H9 (cell line): ENCODE measurements at regions not wholly inside any gene's neighbourhood (a gene's known extent, or its start where the extent isn't known, plus 50 kb on each side); places are given as distances from the start of the nearest gene placed in this dataset.

Experiments used
- DNase-seq: peaks from one replicate; pipeline ENCODE4 v3.0.0-alpha.2; 2017
- H2AFZ ChIP-seq: one replicate; pipeline ENCODE4 v1.6.1; 2013; ENCODE audit warnings: mild to moderate bottlenecking, low read length, control low read depth, moderate library complexity
- H2AK5ac ChIP-seq: 2 replicates; pipeline ENCODE4 v1.6.1; 2013; ENCODE audit warnings: low read length, control low read depth, mixed read lengths; ENCODE audit not compliant: insufficient read length
- H2BK120ac ChIP-seq: one replicate; pipeline ENCODE4 v1.6.1; 2013; ENCODE audit warnings: low read depth, mild to moderate bottlenecking, low read length, control low read depth, inconsistent platforms; ENCODE audit not compliant: poor library complexity, severe bottlenecking
- H2BK12ac ChIP-seq: 2 replicates; pipeline ENCODE4 v1.6.1; 2013; ENCODE audit warnings: low read length, control low read depth, mixed read lengths, low read depth; ENCODE audit not compliant: insufficient read length
- H2BK15ac ChIP-seq: 2 replicates; pipeline ENCODE4 v1.6.1; 2013; ENCODE audit warnings: low read depth, low read length, control low read depth
- H2BK20ac ChIP-seq: one replicate; pipeline ENCODE4 v1.6.1; 2013; ENCODE audit warnings: low read depth, mild to moderate bottlenecking, low read length, control low read depth, inconsistent platforms; ENCODE audit not compliant: poor library complexity, severe bottlenecking
- H2BK5ac ChIP-seq: 2 replicates; pipeline ENCODE4 v1.6.1; 2013; ENCODE audit warnings: low read length, control low read depth, mixed read lengths; ENCODE audit not compliant: insufficient read length
- H3K14ac ChIP-seq: 2 replicates; pipeline ENCODE4 v1.6.1; 2013; ENCODE audit warnings: low read length, control low read depth; ENCODE audit not compliant: insufficient read depth
- H3K18ac ChIP-seq: 2 replicates; pipeline ENCODE4 v1.6.1; 2013; ENCODE audit warnings: low read depth, mild to moderate bottlenecking, mixed read lengths, low read length, control low read depth; ENCODE audit not compliant: insufficient read length
- H3K23ac ChIP-seq: 2 replicates; pipeline ENCODE4 v1.6.1; 2013; ENCODE audit warnings: low read length, control low read depth, mixed read lengths, low read depth; ENCODE audit not compliant: insufficient read length
- H3K23me2 ChIP-seq: 2 replicates; pipeline ENCODE4 v1.6.1; 2013; ENCODE audit warnings: low read depth, mild to moderate bottlenecking, mixed read lengths, low read length, control low read depth; ENCODE audit not compliant: insufficient read length, poor library complexity, severe bottlenecking
- H3K27ac ChIP-seq: 2 replicates; pipeline ENCODE4 v1.5.1; 2013; ENCODE audit warnings: low read length, control low read depth, mixed read lengths, low read depth; ENCODE audit not compliant: insufficient read length
- H3K27me3 ChIP-seq: 2 replicates; pipeline ENCODE4 v1.6.1; 2013; ENCODE audit warnings: low read length, control low read depth, inconsistent platforms; ENCODE audit not compliant: insufficient read depth
- H3K4ac ChIP-seq: 2 replicates; pipeline ENCODE4 v1.6.1; 2013; ENCODE audit warnings: low read depth, mild to moderate bottlenecking, control low read depth, inconsistent platforms, low read length, moderate library complexity
- H3K4me1 ChIP-seq: 2 replicates; pipeline ENCODE4 v1.6.1; 2013; ENCODE audit warnings: low read length, control low read depth, inconsistent platforms; ENCODE audit not compliant: insufficient read depth
- H3K4me2 ChIP-seq: 2 replicates; pipeline ENCODE4 v1.6.1; 2013; ENCODE audit warnings: low read length, control low read depth, mixed read lengths; ENCODE audit not compliant: insufficient read length, insufficient read depth
- H3K56ac ChIP-seq: 2 replicates; pipeline ENCODE4 v1.6.1; 2013; ENCODE audit warnings: low read depth, mild to moderate bottlenecking, mixed read lengths, low read length, control low read depth; ENCODE audit not compliant: insufficient read length
- H3K79me1 ChIP-seq: 2 replicates; pipeline ENCODE4 v1.6.1; 2013; ENCODE audit warnings: low read depth, mild to moderate bottlenecking, moderate library complexity, low read length, control low read depth, inconsistent platforms; ENCODE audit not compliant: insufficient read depth, poor library complexity, severe bottlenecking
- H3K79me2 ChIP-seq: 2 replicates; pipeline ENCODE4 v1.6.1; 2013; ENCODE audit warnings: low read length, control low read depth, inconsistent platforms; ENCODE audit not compliant: insufficient read depth
- H3K9ac ChIP-seq: 2 replicates; pipeline ENCODE4 v1.6.1; 2013; ENCODE audit warnings: low read length, control low read depth, mixed read lengths; ENCODE audit not compliant: insufficient read length; ENCODE audit errors: extremely low read depth
- H3K9me3 ChIP-seq: one replicate; pipeline ENCODE4 v1.6.1; 2013; ENCODE audit warnings: low read depth, low read length, inconsistent platforms; ENCODE audit not compliant: control insufficient read depth
- H3T11ph ChIP-seq: one replicate; pipeline ENCODE4 v1.6.1; 2013; ENCODE audit warnings: mild to moderate bottlenecking, low read length, control low read depth, inconsistent platforms
- H4K20me1 ChIP-seq: one replicate; pipeline ENCODE4 v1.6.1; 2013; ENCODE audit not compliant: control insufficient read depth, insufficient read length, insufficient read depth
- H4K5ac ChIP-seq: 2 replicates; pipeline ENCODE4 v1.6.1; 2013; ENCODE audit warnings: low read depth, mild to moderate bottlenecking, mixed read lengths, low read length, control low read depth; ENCODE audit not compliant: insufficient read length
- H4K8ac ChIP-seq: replicated peaks from 2 replicates; pipeline ENCODE4 v1.6.1; 2013; ENCODE audit warnings: low read length, control low read depth, mixed read lengths, low read depth; ENCODE audit not compliant: insufficient read length
- H4K91ac ChIP-seq: 2 replicates; pipeline ENCODE4 v1.6.1; 2013; ENCODE audit warnings: low read depth, mild to moderate bottlenecking, moderate library complexity, mixed read lengths, low read length, control low read depth; ENCODE audit not compliant: insufficient read length
- H3K27ac Mint-ChIP-seq, 3 experiments: 2 replicates in 2 of 3; 3 replicates in 1 of 3; pipeline ENCODE4 v1.8.0; 2020 to 2021; ENCODE audit warnings: mixed read lengths in 3 of 3, mild to moderate bottlenecking in 1 of 3, moderate library complexity in 1 of 3
- H3K27me3 Mint-ChIP-seq: 2 replicates; pipeline ENCODE4 v1.8.0; 2021; ENCODE audit warnings: low read depth, mild to moderate bottlenecking, moderate library complexity, mixed read lengths
- H3K36me3 Mint-ChIP-seq, 3 experiments: 2 replicates in 2 of 3; 3 replicates in 1 of 3; pipeline ENCODE4 v1.8.0; 2020 to 2021; ENCODE audit warnings: low read depth in 3 of 3, mixed read lengths in 3 of 3; ENCODE audit not compliant: insufficient read depth in 1 of 3
- H3K4me1 Mint-ChIP-seq, 2 experiments: 2 replicates each; pipeline ENCODE4 v1.8.0; 2020; ENCODE audit warnings: mixed read lengths in 2 of 2
- H3K4me3 Mint-ChIP-seq, 2 experiments: 2 replicates in 1 of 2; 3 replicates in 1 of 2; pipeline ENCODE4 v1.8.0; 2020 to 2021; ENCODE audit warnings: mild to moderate bottlenecking in 2 of 2, mixed read lengths in 2 of 2, moderate library complexity in 1 of 2
- H3K9me3 Mint-ChIP-seq, 2 experiments: 2 replicates in 1 of 2; 3 replicates in 1 of 2; pipeline ENCODE4 v1.8.0; 2020; ENCODE audit warnings: mild to moderate bottlenecking in 2 of 2, mixed read lengths in 2 of 2, moderate library complexity in 1 of 2
- CTCF ChIP-seq: fragments of 200-600 bp; sonication (generic); conservative IDR thresholded peaks from 3 replicates; pipeline ENCODE4 v1.8.0; 2021; ENCODE audit warnings: antibody characterized with exemption, mild to moderate bottlenecking
- WGBS: extraction: QIAGEN DNeasy Blood & Tissue Kit; methylation state at CpG from one replicate; pipeline ENCODE4 v1.1.7; 2013; ENCODE audit warnings: missing lambda C conversion rate, low lambda C conversion rate, mixed read lengths; ENCODE audit not compliant: insufficient read length; ENCODE audit errors: extremely low coverage; 5-methylcytosine and 5-hydroxymethylcytosine counted together

GRCh38 chrX:23118890-23119527 lies 119.2 kb downstream of the DDX53 start:
- H3K27me3 Mint-ChIP-seq = no peaks in the 10 kb centered on the region
- Histone ChIP-seq H3K23ac (no peak overlapping the region), H4K91ac (no peak overlapping the region), H2BK5ac (no peak overlapping the region), H3K56ac (no peak overlapping the region), H3K27me3 (no peaks in the 10 kb centered on the region), H2BK120ac (no peak overlapping the region), H3K23me2 (no peaks in the 10 kb centered on the region), H3T11ph (no peak overlapping the region), H2BK20ac (no peak overlapping the region), H2BK15ac (no peak overlapping the region), H2AFZ (no peak overlapping the region), H2AK5ac (no peak overlapping the region), H3K4ac (no peak overlapping the region), H3K79me1 (no peaks in the 10 kb centered on the region), H3K9me3 (no peaks in the 10 kb centered on the region), H3K9ac (no peak overlapping the region), H3K4me1 (no peaks in the 10 kb centered on the region), H2BK12ac (no peak overlapping the region), H3K4me2 (no peak overlapping the region), H4K5ac (no peak overlapping the region), H3K79me2 (no peaks in the 10 kb centered on the region), H3K27ac (no peak overlapping the region), H4K20me1 (no peaks in the 10 kb centered on the region), H3K18ac (no peak overlapping the region), H3K14ac (no peak overlapping the region), H4K8ac (no peak overlapping the region)
- WGBS = no CpG with 5 or more reads among the region's 6 CpGs
- peaks cover 18 to 20% of the 10 kb centered on the region in 2 experiments for H3K4me1 Mint-ChIP-seq
- peaks cover 0 to 11% of the 10 kb centered on the region in 2 experiments; a peak in 4 of 5 replicates for H3K9me3 Mint-ChIP-seq
- TF ChIP-seq CTCF = no peak
- no peaks in the 10 kb centered on the region for H3K36me3 Mint-ChIP-seq
- H3K4me3 Mint-ChIP-seq = no peak overlapping the region
- peak overlapping the region in 1 of 3 experiments; percentile 46; a peak in 2 of 7 replicates for H3K27ac Mint-ChIP-seq
- peak; percentile 40 for DNase-seq
